Hepatocyte (in vitro differentiated cells): ENCODE measurements at regions not wholly inside any gene's neighbourhood (a gene's known extent, or its start where the extent isn't known, plus 50 kb on each side); places are given as distances from the start of the nearest gene placed in this dataset.

ENCODE experiments used
- DNase-seq: peaks from one replicate; pipeline ENCODE4 v3.0.0-alpha.2; 2016; ENCODE audit warnings: low spot score
- H2AFZ ChIP-seq: fragments of 200-600 bp; sonication (generic); 2 replicates; pipeline ENCODE4 v1.6.0; 2016; ENCODE audit warnings: antibody characterized with exemption, mild to moderate bottlenecking
- H3K27ac ChIP-seq: fragments of 200-600 bp; sonication (generic); 2 replicates; pipeline ENCODE4 v1.5.1; 2016; ENCODE audit warnings: mild to moderate bottlenecking
- H3K27me3 ChIP-seq: fragments of 200-600 bp; sonication (generic); 2 replicates; pipeline ENCODE4 v1.6.1; 2016
- H3K36me3 ChIP-seq: fragments of 200-600 bp; sonication (generic); replicated peaks from 2 replicates; pipeline ENCODE4 v1.5.1; 2016; ENCODE audit warnings: low read depth; ENCODE audit not compliant: insufficient read depth
- H3K4me1 ChIP-seq: fragments of 200-600 bp; sonication (generic); 2 replicates; pipeline ENCODE4 v1.5.1; 2016; ENCODE audit warnings: mild to moderate bottlenecking, moderate library complexity; ENCODE audit not compliant: insufficient read depth
- H3K4me2 ChIP-seq: fragments of 200-600 bp; sonication (generic); 2 replicates; pipeline ENCODE4 v1.6.0; 2016
- H3K4me3 ChIP-seq: fragments of 200-600 bp; sonication (generic); 2 replicates; pipeline ENCODE4 v1.5.1; 2016; ENCODE audit warnings: mild to moderate bottlenecking
- H3K79me2 ChIP-seq: fragments of 200-600 bp; sonication (generic); 2 replicates; pipeline ENCODE4 v1.6.0; 2017; ENCODE audit warnings: mild to moderate bottlenecking
- H3K9me2 ChIP-seq: fragments of 200-600 bp; sonication (generic); replicated peaks from 2 replicates; pipeline ENCODE4 v1.6.0; 2017; ENCODE audit warnings: mild to moderate bottlenecking; ENCODE audit not compliant: insufficient read depth
- H3K9me3 ChIP-seq: fragments of 200-600 bp; sonication (generic); 2 replicates; pipeline ENCODE4 v1.5.1; 2016; ENCODE audit warnings: low read depth, mild to moderate bottlenecking
- H4K20me1 ChIP-seq: fragments of 200-600 bp; sonication (generic); 2 replicates; pipeline ENCODE4 v1.6.0; 2016; ENCODE audit warnings: mild to moderate bottlenecking; ENCODE audit not compliant: insufficient read depth, poor library complexity, severe bottlenecking
- EZH2 ChIP-seq: fragments of 200-600 bp; sonication (generic); IDR thresholded peaks from 2 replicates; pipeline ENCODE4 v1.6.1; 2016; ENCODE audit warnings: antibody characterized with exemption, mild to moderate bottlenecking, borderline replicate concordance
- EZH2phosphoT487 ChIP-seq: fragments of 200-600 bp; sonication (generic); IDR thresholded peaks from one replicate; pipeline ENCODE4 v1.6.1; 2018; ENCODE audit warnings: antibody characterized with exemption, mild to moderate bottlenecking, low read depth, moderate library complexity; ENCODE audit not compliant: unreplicated experiment, severe bottlenecking
- WGBS: methylation state at CpG from one replicate; pipeline ENCODE4 v1.1.6; 2016; ENCODE audit warnings: low lambda C conversion rate; ENCODE audit errors: missing lambda C conversion rate; 5-methylcytosine and 5-hydroxymethylcytosine counted together
- TF ChIP-seq, protein P1 (sequence below): fragments of 200-600 bp; sonication (generic); IDR thresholded peaks from 2 replicates; pipeline ENCODE4 v1.5.1; 2016; ENCODE audit warnings: antibody characterized with exemption, mild to moderate bottlenecking; ENCODE audit not compliant: poor library complexity

- TF ChIP-seq, protein P1, sequence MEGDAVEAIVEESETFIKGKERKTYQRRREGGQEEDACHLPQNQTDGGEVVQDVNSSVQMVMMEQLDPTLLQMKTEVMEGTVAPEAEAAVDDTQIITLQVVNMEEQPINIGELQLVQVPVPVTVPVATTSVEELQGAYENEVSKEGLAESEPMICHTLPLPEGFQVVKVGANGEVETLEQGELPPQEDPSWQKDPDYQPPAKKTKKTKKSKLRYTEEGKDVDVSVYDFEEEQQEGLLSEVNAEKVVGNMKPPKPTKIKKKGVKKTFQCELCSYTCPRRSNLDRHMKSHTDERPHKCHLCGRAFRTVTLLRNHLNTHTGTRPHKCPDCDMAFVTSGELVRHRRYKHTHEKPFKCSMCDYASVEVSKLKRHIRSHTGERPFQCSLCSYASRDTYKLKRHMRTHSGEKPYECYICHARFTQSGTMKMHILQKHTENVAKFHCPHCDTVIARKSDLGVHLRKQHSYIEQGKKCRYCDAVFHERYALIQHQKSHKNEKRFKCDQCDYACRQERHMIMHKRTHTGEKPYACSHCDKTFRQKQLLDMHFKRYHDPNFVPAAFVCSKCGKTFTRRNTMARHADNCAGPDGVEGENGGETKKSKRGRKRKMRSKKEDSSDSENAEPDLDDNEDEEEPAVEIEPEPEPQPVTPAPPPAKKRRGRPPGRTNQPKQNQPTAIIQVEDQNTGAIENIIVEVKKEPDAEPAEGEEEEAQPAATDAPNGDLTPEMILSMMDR, result no peak
- TF ChIP-seq EZH2 (no peak), EZH2phosphoT487 (no peak)
- 89% methylated on average over 5 of the region's 5 CpGs for WGBS
These were observed 473.1 kb upstream of the GRAMD2B start for GRCh38 chr5:125950012-125950615.

GRCh38 chr5:125961150-125961549 lies 462.1 kb upstream of the GRAMD2B start:
- WGBS, result 91% methylated on average over 1 of the region's 1 CpG
- H3K79me2 ChIP-seq, result no peaks in the 10 kb centered on the region

More at GRCh38 chr5:125950012-125950615, 473.1 kb upstream of the GRAMD2B start:
- no peaks in the 10 kb centered on the region for H3K27me3 ChIP-seq
- H3K4me3 ChIP-seq, result no peak overlapping the region
- no peak overlapping the region for H2AFZ ChIP-seq
- H3K36me3 ChIP-seq, result no peaks in the 10 kb centered on the region
- H3K27ac ChIP-seq, result no peak overlapping the region
- H3K4me2 ChIP-seq, result no peak overlapping the region
- H3K9me3 ChIP-seq, result no peaks in the 10 kb centered on the region
- no peaks in the 10 kb centered on the region for H4K20me1 ChIP-seq
- no peak for DNase-seq
- H3K4me1 ChIP-seq, result no peaks in the 10 kb centered on the region
- H3K9me2 ChIP-seq, result no peaks in the 10 kb centered on the region
- H3K79me2 ChIP-seq, result no peaks in the 10 kb centered on the region

DNA sequence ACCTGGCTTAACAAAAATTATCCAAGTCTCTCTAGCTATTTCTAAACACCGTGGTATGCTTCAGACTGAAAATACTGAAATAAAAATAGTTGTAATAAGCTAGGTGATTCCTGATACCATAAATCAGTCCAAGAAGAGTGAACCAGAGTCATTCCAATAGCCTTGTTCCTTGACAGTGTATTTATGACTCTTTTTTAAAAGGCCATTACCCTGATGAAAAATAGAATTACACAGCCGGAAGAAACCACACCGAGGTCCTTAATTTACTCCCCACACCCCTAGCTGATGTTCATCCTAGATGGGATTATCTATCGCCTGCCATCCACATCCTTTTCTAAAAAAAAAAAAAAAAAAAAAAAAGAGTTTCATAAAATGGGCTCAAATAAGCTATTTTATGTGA lies 457.6 kb upstream of the GRAMD2B start:
- no peak for DNase-seq
- Histone ChIP-seq H3K36me3 (no peaks in the 10 kb centered on the region), H3K4me3 (no peak overlapping the region), H3K79me2 (no peaks in the 10 kb centered on the region), H4K20me1 (no peaks in the 10 kb centered on the region), H3K9me2 (no peaks in the 10 kb centered on the region), H2AFZ (no peak overlapping the region), H3K27ac (no peak overlapping the region), H3K27me3 (no peaks in the 10 kb centered on the region), H3K4me2 (no peak overlapping the region), H3K9me3 (no peaks in the 10 kb centered on the region), H3K4me1 (no peaks in the 10 kb centered on the region)
- TF ChIP-seq, protein P1, result no peak
- WGBS, result 91% methylated on average over 4 of the region's 4 CpGs

More at GRCh38 chr5:125961150-125961549, 462.1 kb upstream of the GRAMD2B start:
- Histone ChIP-seq H4K20me1 (no peaks in the 10 kb centered on the region), H3K4me3 (no peak overlapping the region), H3K9me3 (no peaks in the 10 kb centered on the region), H3K27me3 (no peaks in the 10 kb centered on the region), H3K9me2 (no peaks in the 10 kb centered on the region), H2AFZ (no peak overlapping the region), H3K4me1 (no peaks in the 10 kb centered on the region), H3K4me2 (no peak overlapping the region), H3K36me3 (no peaks in the 10 kb centered on the region), H3K27ac (no peak overlapping the region)
- DNase-seq, result no peak
- TF ChIP-seq, protein P1, result no peak
- TF ChIP-seq EZH2phosphoT487 (no peak), EZH2 (no peak)

DNA sequence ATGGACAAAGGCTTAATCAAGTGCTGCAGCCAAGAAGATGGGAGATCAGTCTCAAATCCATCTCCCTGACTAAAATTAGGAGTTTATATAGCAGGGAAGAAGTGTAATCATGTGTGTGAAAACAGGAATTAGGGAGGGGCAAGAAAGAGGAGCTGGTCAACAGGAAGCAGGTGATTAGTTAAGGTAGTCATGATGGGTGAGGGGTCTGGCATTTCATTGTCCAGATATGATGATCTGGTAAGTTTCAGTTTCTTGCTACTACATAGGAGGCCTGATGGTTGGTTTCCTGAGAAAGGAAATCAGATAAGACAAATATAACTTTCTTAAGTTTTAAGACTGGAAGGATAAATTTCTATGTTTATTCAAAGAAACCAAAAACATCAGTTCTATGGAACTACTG lies 455.6 kb upstream of the GRAMD2B start:
- no peaks in the 10 kb centered on the region for H3K79me2 ChIP-seq
- H3K4me3 ChIP-seq, result no peak overlapping the region
- H4K20me1 ChIP-seq, result no peaks in the 10 kb centered on the region
- H3K4me1 ChIP-seq, result no peaks in the 10 kb centered on the region
- H2AFZ ChIP-seq, result no peak overlapping the region
- no peak overlapping the region for H3K4me2 ChIP-seq
- TF ChIP-seq, protein P1, result no peak
- TF ChIP-seq EZH2phosphoT487 (no peak), EZH2 (no peak)
- H3K27me3 ChIP-seq, result no peaks in the 10 kb centered on the region
- H3K27ac ChIP-seq, result no peak overlapping the region
- no peaks in the 10 kb centered on the region for H3K9me2 ChIP-seq
- no peaks in the 10 kb centered on the region for H3K36me3 ChIP-seq
- no peak for DNase-seq
- H3K9me3 ChIP-seq, result no peaks in the 10 kb centered on the region
